HL-60 (cell line): ENCODE measurements at regions not wholly inside any gene's neighbourhood (a gene's known extent, or its start where the extent isn't known, plus 50 kb on each side); places are given as distances from the start of the nearest gene placed in this dataset.
A peak's percentile ranks its signal among the peaks of the same experiment; 100 is the strongest.

Experiments used
- DNase-seq, 2 experiments: peaks; one replicate each; pipeline ENCODE4 v3.0.0-alpha.2; 2010 to 2020; ENCODE audit warnings: low read depth in 1 of 2, low spot score in 1 of 2
- H3K27ac ChIP-seq: fragments of 250-450 bp; sonication (Bioruptor Pico); replicated peaks from 2 replicates; pipeline ENCODE4 v1.5.1; 2020; ENCODE audit warnings: mild to moderate bottlenecking, moderate library complexity
- H3K27me3 ChIP-seq: fragments of 250-450 bp; sonication (Bioruptor Pico); 2 replicates; pipeline ENCODE4 v1.5.1; 2021; ENCODE audit warnings: mild to moderate bottlenecking, moderate library complexity; ENCODE audit not compliant: insufficient read depth, poor library complexity, severe bottlenecking
- H3K4me3 ChIP-seq: replicated peaks from 2 replicates; pipeline ENCODE4 v1.5.1; 2011; ENCODE audit warnings: mild to moderate bottlenecking, control low read depth, low read length; ENCODE audit not compliant: insufficient read depth
- GABPA ChIP-seq: IDR thresholded peaks from 2 replicates; pipeline ENCODE4 v1.6.1; 2012; ENCODE audit warnings: low read depth
- POLR2AphosphoS5 ChIP-seq: IDR thresholded peaks from 2 replicates; pipeline ENCODE4 v1.6.1; 2012; ENCODE audit warnings: low read depth
- SPI1 ChIP-seq: IDR thresholded peaks from 2 replicates; pipeline ENCODE4 v1.6.1; 2012; ENCODE audit warnings: low read depth, mild to moderate bottlenecking, borderline replicate concordance
- TF ChIP-seq, protein P1 (sequence below): IDR thresholded peaks from one replicate; pipeline ENCODE4 v1.5.1; 2011; ENCODE audit warnings: low read length, control low read depth, inconsistent platforms; ENCODE audit not compliant: insufficient read depth
- TF ChIP-seq, protein P2 (sequence below): IDR thresholded peaks from 2 replicates; pipeline ENCODE4 v1.6.1; 2012; ENCODE audit warnings: low read depth; ENCODE audit not compliant: insufficient replicate concordance

DNA sequence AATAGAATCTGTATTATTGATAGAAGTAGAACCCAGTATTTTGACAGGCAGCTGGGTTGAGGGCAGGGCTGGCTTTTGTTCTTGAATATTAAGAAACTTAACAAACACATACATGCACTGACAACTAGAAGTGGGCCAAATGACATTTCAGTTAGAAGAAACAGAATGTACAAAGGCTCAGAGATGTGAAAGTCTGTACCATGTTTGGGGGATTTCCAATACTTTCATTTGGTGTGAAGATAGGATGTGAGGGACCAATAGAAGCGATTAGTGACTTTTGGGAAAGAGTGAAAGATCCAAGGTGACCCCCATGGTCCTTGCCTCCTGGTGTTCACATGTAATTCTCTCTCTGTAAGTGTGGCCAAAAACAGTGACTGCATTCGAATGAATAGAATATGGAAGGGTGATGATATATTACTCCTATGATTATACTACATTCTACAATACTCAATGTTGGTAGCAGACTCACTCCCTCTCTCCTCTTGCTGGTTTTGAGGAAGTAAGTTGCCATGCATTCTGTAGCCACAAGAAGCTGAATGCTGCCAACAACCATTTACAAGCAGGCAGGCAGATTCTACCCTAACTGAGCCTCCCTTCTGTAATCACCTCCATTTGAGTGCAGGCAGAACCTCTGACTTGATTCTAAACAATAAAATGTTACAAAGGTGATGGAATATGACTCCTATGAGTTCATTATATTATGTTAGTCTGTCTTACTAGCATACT lies 151.4 kb downstream of the TMEM168 start:
- Histone ChIP-seq H3K4me3 (no peak overlapping the region), H3K27me3 (no peaks in the 10 kb centered on the region), H3K27ac (no peak overlapping the region)
- no peak for TF ChIP-seq SPI1
- TF ChIP-seq GABPA: no peak
- TF ChIP-seq, protein P1, sequence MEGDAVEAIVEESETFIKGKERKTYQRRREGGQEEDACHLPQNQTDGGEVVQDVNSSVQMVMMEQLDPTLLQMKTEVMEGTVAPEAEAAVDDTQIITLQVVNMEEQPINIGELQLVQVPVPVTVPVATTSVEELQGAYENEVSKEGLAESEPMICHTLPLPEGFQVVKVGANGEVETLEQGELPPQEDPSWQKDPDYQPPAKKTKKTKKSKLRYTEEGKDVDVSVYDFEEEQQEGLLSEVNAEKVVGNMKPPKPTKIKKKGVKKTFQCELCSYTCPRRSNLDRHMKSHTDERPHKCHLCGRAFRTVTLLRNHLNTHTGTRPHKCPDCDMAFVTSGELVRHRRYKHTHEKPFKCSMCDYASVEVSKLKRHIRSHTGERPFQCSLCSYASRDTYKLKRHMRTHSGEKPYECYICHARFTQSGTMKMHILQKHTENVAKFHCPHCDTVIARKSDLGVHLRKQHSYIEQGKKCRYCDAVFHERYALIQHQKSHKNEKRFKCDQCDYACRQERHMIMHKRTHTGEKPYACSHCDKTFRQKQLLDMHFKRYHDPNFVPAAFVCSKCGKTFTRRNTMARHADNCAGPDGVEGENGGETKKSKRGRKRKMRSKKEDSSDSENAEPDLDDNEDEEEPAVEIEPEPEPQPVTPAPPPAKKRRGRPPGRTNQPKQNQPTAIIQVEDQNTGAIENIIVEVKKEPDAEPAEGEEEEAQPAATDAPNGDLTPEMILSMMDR: no peak
- TF ChIP-seq, protein P2, sequence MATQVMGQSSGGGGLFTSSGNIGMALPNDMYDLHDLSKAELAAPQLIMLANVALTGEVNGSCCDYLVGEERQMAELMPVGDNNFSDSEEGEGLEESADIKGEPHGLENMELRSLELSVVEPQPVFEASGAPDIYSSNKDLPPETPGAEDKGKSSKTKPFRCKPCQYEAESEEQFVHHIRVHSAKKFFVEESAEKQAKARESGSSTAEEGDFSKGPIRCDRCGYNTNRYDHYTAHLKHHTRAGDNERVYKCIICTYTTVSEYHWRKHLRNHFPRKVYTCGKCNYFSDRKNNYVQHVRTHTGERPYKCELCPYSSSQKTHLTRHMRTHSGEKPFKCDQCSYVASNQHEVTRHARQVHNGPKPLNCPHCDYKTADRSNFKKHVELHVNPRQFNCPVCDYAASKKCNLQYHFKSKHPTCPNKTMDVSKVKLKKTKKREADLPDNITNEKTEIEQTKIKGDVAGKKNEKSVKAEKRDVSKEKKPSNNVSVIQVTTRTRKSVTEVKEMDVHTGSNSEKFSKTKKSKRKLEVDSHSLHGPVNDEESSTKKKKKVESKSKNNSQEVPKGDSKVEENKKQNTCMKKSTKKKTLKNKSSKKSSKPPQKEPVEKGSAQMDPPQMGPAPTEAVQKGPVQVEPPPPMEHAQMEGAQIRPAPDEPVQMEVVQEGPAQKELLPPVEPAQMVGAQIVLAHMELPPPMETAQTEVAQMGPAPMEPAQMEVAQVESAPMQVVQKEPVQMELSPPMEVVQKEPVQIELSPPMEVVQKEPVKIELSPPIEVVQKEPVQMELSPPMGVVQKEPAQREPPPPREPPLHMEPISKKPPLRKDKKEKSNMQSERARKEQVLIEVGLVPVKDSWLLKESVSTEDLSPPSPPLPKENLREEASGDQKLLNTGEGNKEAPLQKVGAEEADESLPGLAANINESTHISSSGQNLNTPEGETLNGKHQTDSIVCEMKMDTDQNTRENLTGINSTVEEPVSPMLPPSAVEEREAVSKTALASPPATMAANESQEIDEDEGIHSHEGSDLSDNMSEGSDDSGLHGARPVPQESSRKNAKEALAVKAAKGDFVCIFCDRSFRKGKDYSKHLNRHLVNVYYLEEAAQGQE: no peak
- TF ChIP-seq POLR2AphosphoS5: no peak
- DNase-seq: peak in 1 of 2 experiments; percentile 12

GRCh38 chr7:112640685-112641084 lies 149.5 kb downstream of the TMEM168 start:
- no peak overlapping the region for H3K4me3 ChIP-seq
- H3K27me3 ChIP-seq: no peaks in the 10 kb centered on the region
- TF ChIP-seq, protein P2: no peak
- TF ChIP-seq SPI1 (no peak), POLR2AphosphoS5 (no peak), GABPA (no peak)
- TF ChIP-seq, protein P1: no peak
- no peak overlapping the region for H3K27ac ChIP-seq
- no peak for DNase-seq

GRCh38 chr7:112646783-112647182 lies 143.4 kb downstream of the TMEM168 start:
- Histone ChIP-seq H3K27ac (no peak overlapping the region), H3K4me3 (no peak overlapping the region), H3K27me3 (no peaks in the 10 kb centered on the region)
- DNase-seq: no peak
- TF ChIP-seq, protein P2: no peak
- TF ChIP-seq, protein P1: no peak
- TF ChIP-seq SPI1 (no peak), GABPA (no peak), POLR2AphosphoS5 (no peak)
